Mesothelial cell of epicardium (in vitro differentiated cells): ENCODE measurements at regions not wholly inside any gene's neighbourhood (a gene's known extent, or its start where the extent isn't known, plus 50 kb on each side); places are given as distances from the start of the nearest gene placed in this dataset.
A peak's percentile ranks its signal among the peaks of the same experiment; 100 is the strongest.

Experiments
- DNase-seq, 2 experiments: peaks; one replicate each; pipeline ENCODE4 v3.0.0; 2021; ENCODE audit warnings: low spot score in 2 of 2; ENCODE audit not compliant: unreplicated experiment in 2 of 2
- H3K27ac Mint-ChIP-seq: 2 replicates; pipeline ENCODE4 v1.8.0; 2021; ENCODE audit warnings: mixed read lengths
- H3K27me3 Mint-ChIP-seq: 2 replicates; pipeline ENCODE4 v1.8.0; 2021; ENCODE audit warnings: low read depth, mixed read lengths
- H3K36me3 Mint-ChIP-seq: 2 replicates; pipeline ENCODE4 v1.8.0; 2021; ENCODE audit warnings: mixed read lengths
- H3K4me1 Mint-ChIP-seq: 2 replicates; pipeline ENCODE4 v1.8.0; 2021; ENCODE audit warnings: mixed read lengths
- H3K4me3 Mint-ChIP-seq: 2 replicates; pipeline ENCODE4 v1.8.0; 2021; ENCODE audit warnings: mild to moderate bottlenecking, moderate library complexity, mixed read lengths
- H3K9me3 Mint-ChIP-seq: 2 replicates; pipeline ENCODE4 v1.8.0; 2021; ENCODE audit warnings: mixed read lengths
- CTCF ChIP-seq: fragments of 200-600 bp; sonication (generic); IDR thresholded peaks from one replicate; pipeline ENCODE4 v1.5.0; 2021; ENCODE audit warnings: antibody characterized with exemption; ENCODE audit not compliant: unreplicated experiment

GRCh38 chr7:46557295-46557711 lies 636.2 kb upstream of the IGFBP3 start:
- DNase-seq, result peak in 1 of 2 experiments; percentile 48
- H3K4me1 Mint-ChIP-seq, result peaks cover 43% of the 10 kb centered on the region
- H3K27me3 Mint-ChIP-seq, result no peaks in the 10 kb centered on the region
- peaks cover 47% of the 10 kb centered on the region for H3K36me3 Mint-ChIP-seq
- H3K27ac Mint-ChIP-seq, result peak overlapping the region; percentile 99
- peaks cover 38% of the 10 kb centered on the region for H3K9me3 Mint-ChIP-seq
- no peak for TF ChIP-seq CTCF
- no peak overlapping the region for H3K4me3 Mint-ChIP-seq

GRCh38 chr7:46554688-46555422 lies 633.8 kb upstream of the IGFBP3 start:
- H3K4me3 Mint-ChIP-seq, result no peak overlapping the region
- peaks cover 29% of the 10 kb centered on the region for H3K36me3 Mint-ChIP-seq
- H3K9me3 Mint-ChIP-seq, result peaks cover 21% of the 10 kb centered on the region
- H3K27me3 Mint-ChIP-seq, result no peaks in the 10 kb centered on the region
- H3K27ac Mint-ChIP-seq, result peak overlapping the region; percentile 62
- H3K4me1 Mint-ChIP-seq, result peaks cover 60% of the 10 kb centered on the region
- no peak for TF ChIP-seq CTCF
- DNase-seq, result no peak

- Mint-ChIP-seq H3K27ac (peak overlapping the region; percentile 65), H3K4me3 (no peak overlapping the region), H3K27me3 (no peaks in the 10 kb centered on the region), H3K4me1 (peaks cover 35% of the 10 kb centered on the region), H3K9me3 (peaks cover 35% of the 10 kb centered on the region), H3K36me3 (peaks cover 37% of the 10 kb centered on the region)
- no peak for TF ChIP-seq CTCF
- DNase-seq, result no peak
Observed at GRCh38 chr7:46551603-46552002, 630.5 kb upstream of the IGFBP3 start.

GRCh38 chr7:46550864-46551263 lies 629.8 kb upstream of the IGFBP3 start:
- H3K27me3 Mint-ChIP-seq, result no peaks in the 10 kb centered on the region

GRCh38 chr7:46549892-46550639 lies 629.0 kb upstream of the IGFBP3 start:
- DNase-seq, result no peak
- Mint-ChIP-seq H3K4me3 (no peak overlapping the region), H3K36me3 (peaks cover 39% of the 10 kb centered on the region), H3K27me3 (no peaks in the 10 kb centered on the region), H3K9me3 (peaks cover 40% of the 10 kb centered on the region), H3K4me1 (peaks cover 32% of the 10 kb centered on the region), H3K27ac (peak overlapping the region; percentile 93)
- TF ChIP-seq CTCF, result no peak

More at GRCh38 chr7:46550864-46551263, 629.8 kb upstream of the IGFBP3 start:
- TF ChIP-seq CTCF, result no peak
- Mint-ChIP-seq H3K4me1 (peaks cover 31% of the 10 kb centered on the region), H3K4me3 (no peak overlapping the region), H3K36me3 (peaks cover 39% of the 10 kb centered on the region), H3K9me3 (peaks cover 40% of the 10 kb centered on the region), H3K27ac (peak overlapping the region; percentile 93)
- DNase-seq, result no peak
